ENCODE measurements at regions not wholly inside any gene's neighbourhood (a gene's known extent, or its start where the extent isn't known, plus 50 kb on each side); places are given as distances from the start of the nearest gene placed in this dataset.

- Mint-ChIP-seq H3K4me3 (no peak overlapping the region), H3K27ac (no peak overlapping the region), H3K36me3 (no peaks in the 10 kb centered on the region), H3K9me3 (no peaks in the 10 kb centered on the region), H3K27me3 (no peaks in the 10 kb centered on the region), H3K4me1 (ENCODE audit: unreplicated experiment) (peaks cover 43% of the 10 kb centered on the region)
- no peak for TF ChIP-seq CTCF (conservative IDR thresholded peaks at IDR 0.05)
- DNase-seq (ENCODE audit: extremely low spot score, unreplicated experiment): no peak
These were observed 99.1 kb downstream of the ENC1 start for GRCh38 chr5:74541381-74541781.

DNA sequence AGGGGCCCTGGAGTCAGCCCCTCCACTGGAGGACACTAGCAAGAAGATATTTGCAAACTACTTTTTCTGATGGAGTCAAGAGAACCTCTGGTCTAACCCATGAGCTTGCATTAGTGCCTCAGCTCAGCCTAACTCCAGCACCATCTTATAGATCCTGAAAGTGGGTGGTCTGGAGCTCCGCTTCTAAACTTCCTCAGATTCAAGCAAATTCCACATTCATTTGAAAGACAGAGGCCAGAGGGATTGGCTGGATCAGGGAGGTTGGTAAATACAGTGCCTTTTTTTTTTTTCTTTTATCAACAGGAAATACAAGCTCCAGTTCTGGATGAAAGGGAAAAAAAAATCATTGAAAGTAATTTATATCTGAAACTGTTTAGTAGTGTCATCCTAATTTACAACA lies 99.9 kb downstream of the ENC1 start:
- no peaks in the 10 kb centered on the region for H3K36me3 Mint-ChIP-seq
- H3K27ac Mint-ChIP-seq: no peak overlapping the region

GRCh38 chr5:74539986-74540385 lies 100.5 kb downstream of the ENC1 start:
- no peak overlapping the region for H3K27ac Mint-ChIP-seq
- H3K4me3 Mint-ChIP-seq: no peak overlapping the region
- H3K27me3 Mint-ChIP-seq: no peaks in the 10 kb centered on the region
- peaks cover 41% of the 10 kb centered on the region for H3K4me1 Mint-ChIP-seq (ENCODE audit: unreplicated experiment)
- TF ChIP-seq CTCF (conservative IDR thresholded peaks at IDR 0.05): no peak
- no peak for DNase-seq (ENCODE audit: extremely low spot score, unreplicated experiment)
- no peaks in the 10 kb centered on the region for H3K36me3 Mint-ChIP-seq
- H3K9me3 Mint-ChIP-seq: no peaks in the 10 kb centered on the region

More for the DNA sequence above, 99.9 kb downstream of the ENC1 start:
- no peak overlapping the region for H3K4me3 Mint-ChIP-seq
- H3K9me3 Mint-ChIP-seq: no peaks in the 10 kb centered on the region
- H3K27me3 Mint-ChIP-seq: no peaks in the 10 kb centered on the region
- no peak for DNase-seq (ENCODE audit: extremely low spot score, unreplicated experiment)
- peaks cover 43% of the 10 kb centered on the region for H3K4me1 Mint-ChIP-seq (ENCODE audit: unreplicated experiment)
- no peak for TF ChIP-seq CTCF (conservative IDR thresholded peaks at IDR 0.05)

- Mint-ChIP-seq H3K4me3 (no peak overlapping the region), H3K4me1 (ENCODE audit: unreplicated experiment) (peaks cover 27% of the 10 kb centered on the region), H3K27ac (no peak overlapping the region), H3K27me3 (no peaks in the 10 kb centered on the region), H3K36me3 (no peaks in the 10 kb centered on the region), H3K9me3 (peaks cover 3% of the 10 kb centered on the region)
- no peak for DNase-seq (ENCODE audit: extremely low spot score, unreplicated experiment)
- TF ChIP-seq CTCF (conservative IDR thresholded peaks at IDR 0.05): no peak
These were observed 102.3 kb downstream of the ENC1 start for GRCh38 chr5:74538206-74538661.

- Mint-ChIP-seq H3K27me3 (no peaks in the 10 kb centered on the region), H3K36me3 (no peaks in the 10 kb centered on the region), H3K9me3 (peaks cover 12% of the 10 kb centered on the region), H3K27ac (no peak overlapping the region), H3K4me3 (no peak overlapping the region), H3K4me1 (ENCODE audit: unreplicated experiment) (peaks cover 21% of the 10 kb centered on the region)
- TF ChIP-seq CTCF (conservative IDR thresholded peaks at IDR 0.05): no peak
- DNase-seq (ENCODE audit: extremely low spot score, unreplicated experiment): no peak
These were observed 103.9 kb downstream of the ENC1 start for GRCh38 chr5:74536658-74537057.

GRCh38 chr5:74535926-74536325 lies 104.6 kb downstream of the ENC1 start:
- peaks cover 12% of the 10 kb centered on the region for H3K9me3 Mint-ChIP-seq
- peaks cover 15% of the 10 kb centered on the region for H3K4me1 Mint-ChIP-seq (ENCODE audit: unreplicated experiment)
- no peak overlapping the region for H3K4me3 Mint-ChIP-seq
- no peaks in the 10 kb centered on the region for H3K27me3 Mint-ChIP-seq
- DNase-seq (ENCODE audit: extremely low spot score, unreplicated experiment): no peak
- TF ChIP-seq CTCF (conservative IDR thresholded peaks at IDR 0.05): no peak
- no peak overlapping the region for H3K27ac Mint-ChIP-seq
- H3K36me3 Mint-ChIP-seq: no peaks in the 10 kb centered on the region

Measured in type B pancreatic cell (in vitro differentiated cells).